ENCODE measurements at regions not wholly inside any gene's neighbourhood (a gene's known extent, or its start where the extent isn't known, plus 50 kb on each side); places are given as distances from the start of the nearest gene placed in this dataset.

GRCh38 chr10:75314570-75314969, 78.8 kb upstream of the COMTD1 start:
- no peak for ATAC-seq (ENCODE audit: low read depth)
- CTCF ChIA-PET: no interaction called here
- H3K9me3 ChIP-seq (ENCODE audit: control extremely low read depth in 1 of 3, control insufficient read depth in 2 of 3, insufficient read depth in 1 of 3, low read length in 2 of 3): peaks cover 1 to 28% (median 6%) of the 10 kb centered on the region in 3 donors

DNA sequence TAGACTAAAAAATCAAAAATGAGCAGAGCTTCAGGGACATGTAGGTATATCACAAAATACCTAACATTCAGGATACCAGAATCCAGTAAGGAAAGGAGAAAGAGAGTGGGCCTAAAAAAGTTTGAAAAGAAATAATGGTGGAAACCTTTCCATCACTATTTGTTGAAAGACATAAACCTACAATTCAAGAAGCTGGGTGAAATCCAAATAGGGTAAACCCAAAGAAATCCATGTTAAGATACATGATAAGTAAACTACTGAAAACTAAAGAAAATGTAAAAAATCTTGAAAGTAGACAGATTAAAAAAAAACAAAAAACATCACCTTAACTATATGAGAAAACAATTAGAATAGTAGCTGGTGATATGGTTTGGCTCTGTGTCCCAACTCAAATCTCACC, 76.7 kb upstream of the COMTD1 start:
- no peak overlapping the region for H3K4me2 ChIP-seq (replicated peaks; ENCODE audit: low read depth, low read length, poor library complexity, severe bottlenecking)
- no peaks in the 10 kb centered on the region for H4K20me1 ChIP-seq (ENCODE audit: control insufficient read depth, insufficient read depth, low read length, poor library complexity, severe bottlenecking)
- Mint-ChIP-seq H3K4me3 (no peak overlapping the region), H3K27ac (no peak overlapping the region), H3K4me1 (no peaks in the 10 kb centered on the region), H3K9me3 (ENCODE audit: insufficient read depth) (peaks cover 16% of the 10 kb centered on the region), H3K27me3 (peaks cover 21% of the 10 kb centered on the region)
- intact Hi-C loops (cut with micrococcal nuclease): no loop called here
- H3K4me3 ChIP-seq (ENCODE audit: control extremely low read depth in 1 of 5, extremely low read depth in 1 of 5, insufficient read depth in 1 of 5, low read depth in 2 of 5, low read length in 4 of 5): no peak overlapping the region
- CTCF ChIA-PET: no interaction called here
- TF ChIP-seq EZH2 (IDR thresholded peaks at IDR 0.05; ENCODE audit: borderline replicate concordance, insufficient read depth, low read depth, low read length, poor library complexity, severe bottlenecking): no peak
- TF ChIP-seq, protein P1, sequence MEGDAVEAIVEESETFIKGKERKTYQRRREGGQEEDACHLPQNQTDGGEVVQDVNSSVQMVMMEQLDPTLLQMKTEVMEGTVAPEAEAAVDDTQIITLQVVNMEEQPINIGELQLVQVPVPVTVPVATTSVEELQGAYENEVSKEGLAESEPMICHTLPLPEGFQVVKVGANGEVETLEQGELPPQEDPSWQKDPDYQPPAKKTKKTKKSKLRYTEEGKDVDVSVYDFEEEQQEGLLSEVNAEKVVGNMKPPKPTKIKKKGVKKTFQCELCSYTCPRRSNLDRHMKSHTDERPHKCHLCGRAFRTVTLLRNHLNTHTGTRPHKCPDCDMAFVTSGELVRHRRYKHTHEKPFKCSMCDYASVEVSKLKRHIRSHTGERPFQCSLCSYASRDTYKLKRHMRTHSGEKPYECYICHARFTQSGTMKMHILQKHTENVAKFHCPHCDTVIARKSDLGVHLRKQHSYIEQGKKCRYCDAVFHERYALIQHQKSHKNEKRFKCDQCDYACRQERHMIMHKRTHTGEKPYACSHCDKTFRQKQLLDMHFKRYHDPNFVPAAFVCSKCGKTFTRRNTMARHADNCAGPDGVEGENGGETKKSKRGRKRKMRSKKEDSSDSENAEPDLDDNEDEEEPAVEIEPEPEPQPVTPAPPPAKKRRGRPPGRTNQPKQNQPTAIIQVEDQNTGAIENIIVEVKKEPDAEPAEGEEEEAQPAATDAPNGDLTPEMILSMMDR (IDR thresholded peaks at IDR 0.05): no peak
- H2AFZ ChIP-seq (ENCODE audit: insufficient read depth, low read depth, low read length, poor library complexity, severe bottlenecking): no peak overlapping the region
- no peak overlapping the region for H3K9ac ChIP-seq (ENCODE audit: low read length)
- H3K79me2 ChIP-seq (ENCODE audit: control insufficient read depth, insufficient read depth, low read length): no peaks in the 10 kb centered on the region
- peaks cover 1 to 19% (median 2%) of the 10 kb centered on the region in 3 donors for H3K9me3 ChIP-seq (ENCODE audit: control extremely low read depth in 1 of 3, control insufficient read depth in 2 of 3, insufficient read depth in 1 of 3, low read length in 2 of 3)
- no peaks in the 10 kb centered on the region for H3K4me1 ChIP-seq (ENCODE audit: control insufficient read depth in 2 of 2, insufficient read depth in 2 of 2, low read length in 2 of 2)
- POLR2A ChIA-PET: no interaction called here
- no peak overlapping the region for H3K27ac ChIP-seq (ENCODE audit: low read length in 2 of 2)
- DNase-seq (no peak), ATAC-seq (ENCODE audit: low read depth) (no peak)
- no peaks in the 10 kb centered on the region for H3K36me3 ChIP-seq (replicated peaks in 1 of 2; ENCODE audit: control extremely low read depth in 1 of 2, control insufficient read depth in 1 of 2, extremely low read depth in 1 of 2, insufficient read depth in 2 of 2, low read length in 1 of 2)
- no peaks in the 10 kb centered on the region for H3K27me3 ChIP-seq (replicated peaks in 1 of 4; ENCODE audit: control extremely low read depth in 1 of 4, control insufficient read depth in 3 of 4, insufficient read depth in 4 of 4, low read length in 3 of 4)

More at GRCh38 chr10:75314570-75314969, 78.8 kb upstream of the COMTD1 start:
- intact Hi-C loops (cut with micrococcal nuclease): no loop called here
- Mint-ChIP-seq H3K27ac (no peak overlapping the region), H3K27me3 (peaks cover 17% of the 10 kb centered on the region), H3K4me1 (no peaks in the 10 kb centered on the region), H3K9me3 (ENCODE audit: insufficient read depth) (peaks cover 22% of the 10 kb centered on the region), H3K4me3 (no peak overlapping the region)
- no peak overlapping the region for H2AFZ ChIP-seq (ENCODE audit: insufficient read depth, low read depth, low read length, poor library complexity, severe bottlenecking)
- H3K9ac ChIP-seq (ENCODE audit: low read length): no peak overlapping the region
- WGBS (ENCODE audit: insufficient coverage): no CpG with 5 or more reads among the region's 1 CpG
- no peaks in the 10 kb centered on the region for H4K20me1 ChIP-seq (ENCODE audit: control insufficient read depth, insufficient read depth, low read length, poor library complexity, severe bottlenecking)
- no peaks in the 10 kb centered on the region for H3K36me3 ChIP-seq (replicated peaks in 1 of 2; ENCODE audit: control extremely low read depth in 1 of 2, control insufficient read depth in 1 of 2, extremely low read depth in 1 of 2, insufficient read depth in 2 of 2, low read length in 1 of 2)
- no peaks in the 10 kb centered on the region for H3K79me2 ChIP-seq (ENCODE audit: control insufficient read depth, insufficient read depth, low read length)
- H3K4me2 ChIP-seq (replicated peaks; ENCODE audit: low read depth, low read length, poor library complexity, severe bottlenecking): no peak overlapping the region
- TF ChIP-seq, protein P1 (IDR thresholded peaks at IDR 0.05): no peak
- no peak for TF ChIP-seq EZH2 (IDR thresholded peaks at IDR 0.05; ENCODE audit: borderline replicate concordance, insufficient read depth, low read depth, low read length, poor library complexity, severe bottlenecking)
- no peaks in the 10 kb centered on the region for H3K27me3 ChIP-seq (replicated peaks in 1 of 4; ENCODE audit: control extremely low read depth in 1 of 4, control insufficient read depth in 3 of 4, insufficient read depth in 4 of 4, low read length in 3 of 4)
- H3K27ac ChIP-seq (ENCODE audit: low read length in 2 of 2): no peak overlapping the region
- H3K4me3 ChIP-seq (ENCODE audit: control extremely low read depth in 1 of 5, extremely low read depth in 1 of 5, insufficient read depth in 1 of 5, low read depth in 2 of 5, low read length in 4 of 5): no peak overlapping the region
- no peak for DNase-seq
- POLR2A ChIA-PET: no interaction called here
- H3K4me1 ChIP-seq (ENCODE audit: control insufficient read depth in 2 of 2, insufficient read depth in 2 of 2, low read length in 2 of 2): no peaks in the 10 kb centered on the region
